ENCODE measurements at regions not wholly inside any gene's neighbourhood (a gene's known extent, or its start where the extent isn't known, plus 50 kb on each side); places are given as distances from the start of the nearest gene placed in this dataset.

- no peak for TF ChIP-seq POLR2A (IDR thresholded peaks at IDR 0.05)
- TF ChIP-seq, protein P1, sequence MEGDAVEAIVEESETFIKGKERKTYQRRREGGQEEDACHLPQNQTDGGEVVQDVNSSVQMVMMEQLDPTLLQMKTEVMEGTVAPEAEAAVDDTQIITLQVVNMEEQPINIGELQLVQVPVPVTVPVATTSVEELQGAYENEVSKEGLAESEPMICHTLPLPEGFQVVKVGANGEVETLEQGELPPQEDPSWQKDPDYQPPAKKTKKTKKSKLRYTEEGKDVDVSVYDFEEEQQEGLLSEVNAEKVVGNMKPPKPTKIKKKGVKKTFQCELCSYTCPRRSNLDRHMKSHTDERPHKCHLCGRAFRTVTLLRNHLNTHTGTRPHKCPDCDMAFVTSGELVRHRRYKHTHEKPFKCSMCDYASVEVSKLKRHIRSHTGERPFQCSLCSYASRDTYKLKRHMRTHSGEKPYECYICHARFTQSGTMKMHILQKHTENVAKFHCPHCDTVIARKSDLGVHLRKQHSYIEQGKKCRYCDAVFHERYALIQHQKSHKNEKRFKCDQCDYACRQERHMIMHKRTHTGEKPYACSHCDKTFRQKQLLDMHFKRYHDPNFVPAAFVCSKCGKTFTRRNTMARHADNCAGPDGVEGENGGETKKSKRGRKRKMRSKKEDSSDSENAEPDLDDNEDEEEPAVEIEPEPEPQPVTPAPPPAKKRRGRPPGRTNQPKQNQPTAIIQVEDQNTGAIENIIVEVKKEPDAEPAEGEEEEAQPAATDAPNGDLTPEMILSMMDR (IDR thresholded peaks at IDR 0.05), result no peak
Measured at GRCh38 chr21:32207406-32207716, 71.5 kb downstream of the MIS18A start.

Measured in ovary (tissue), 3 donors.